Small intestine (tissue), 7 donors: ENCODE measurements at regions not wholly inside any gene's neighbourhood (a gene's known extent, or its start where the extent isn't known, plus 50 kb on each side); places are given as distances from the start of the nearest gene placed in this dataset.

ENCODE experiments used
- DNase-seq, 2 donors: peaks; one replicate each; pipeline versions ENCODE4 v3.0.0 to v3.0.0-alpha.2; 2013
- FAIRE-seq: peaks from 2 replicates; lab custom pipeline; 2012; peaks lifted over from hg19 to GRCh38; lab: Jason Lieb, UNC
- H3K27ac ChIP-seq, 3 donors: one replicate each; pipeline ENCODE4 v1.5.1; 2013; ENCODE audit warnings: low read length in 2 of 3, mild to moderate bottlenecking in 2 of 3, control low read depth in 1 of 3, inconsistent platforms in 1 of 3, low read depth in 1 of 3, moderate library complexity in 1 of 3
- H3K27me3 ChIP-seq, 3 donors: one replicate each; pipeline ENCODE4 v1.6.1; 2013; ENCODE audit warnings: low read length in 3 of 3, inconsistent platforms in 1 of 3; ENCODE audit not compliant: control insufficient read depth in 3 of 3, insufficient read depth in 3 of 3
- H3K36me3 ChIP-seq, 3 donors: one replicate each; pipeline ENCODE4 v1.6.1; 2013; ENCODE audit warnings: low read length in 3 of 3, inconsistent platforms in 1 of 3, low read depth in 1 of 3, mild to moderate bottlenecking in 1 of 3, moderate library complexity in 1 of 3; ENCODE audit not compliant: control insufficient read depth in 3 of 3, insufficient read depth in 2 of 3
- H3K4me1 ChIP-seq, 3 donors: one replicate each; pipeline ENCODE4 v1.6.1; 2013; ENCODE audit warnings: low read length in 2 of 3, inconsistent platforms in 1 of 3, low read depth in 1 of 3, mild to moderate bottlenecking in 1 of 3, moderate library complexity in 1 of 3; ENCODE audit not compliant: control insufficient read depth in 3 of 3, insufficient read depth in 2 of 3
- H3K4me3 ChIP-seq, 3 donors: one replicate each; pipeline ENCODE4 v1.5.1; 2013; ENCODE audit warnings: low read length in 3 of 3, control low read depth in 1 of 3, inconsistent platforms in 1 of 3, low read depth in 1 of 3, mild to moderate bottlenecking in 1 of 3, moderate library complexity in 1 of 3
- H3K9me3 ChIP-seq, 2 donors: one replicate each; pipeline ENCODE4 v1.6.1; 2013; ENCODE audit warnings: low read depth in 1 of 2, low read length in 1 of 2; ENCODE audit not compliant: control insufficient read depth in 2 of 2, insufficient read depth in 1 of 2
- WGBS, 3 donors: extraction: QIAGEN DNeasy Blood & Tissue Kit; methylation state at CpG; one replicate each; pipeline ENCODE4 v1.1.7; 2013; 5-methylcytosine and 5-hydroxymethylcytosine counted together
- donor health status: healthy with polysubstance abuse.
- donor health status: control.
- donor health status: control.
- donor health status: Bipolar disorder and iron deficiency.
- donor health status: healthy.

GRCh38 chr5:165526357-165526756 is 2020.9 kb downstream of the MAT2B start:
- 83 to 85% (median 83%) methylated on average over 3 of the region's 3 CpGs for WGBS, 3 donors
- H3K4me1 ChIP-seq, result no peaks in the 10 kb centered on the region
- no peak overlapping the region for H3K27ac ChIP-seq
- H3K9me3 ChIP-seq, result peaks cover 0 to 9% of the 10 kb centered on the region in 2 donors
- FAIRE-seq (no peak), DNase-seq (no peak)
- no peaks in the 10 kb centered on the region for H3K27me3 ChIP-seq
- no peaks in the 10 kb centered on the region for H3K36me3 ChIP-seq
- no peak overlapping the region for H3K4me3 ChIP-seq

DNA sequence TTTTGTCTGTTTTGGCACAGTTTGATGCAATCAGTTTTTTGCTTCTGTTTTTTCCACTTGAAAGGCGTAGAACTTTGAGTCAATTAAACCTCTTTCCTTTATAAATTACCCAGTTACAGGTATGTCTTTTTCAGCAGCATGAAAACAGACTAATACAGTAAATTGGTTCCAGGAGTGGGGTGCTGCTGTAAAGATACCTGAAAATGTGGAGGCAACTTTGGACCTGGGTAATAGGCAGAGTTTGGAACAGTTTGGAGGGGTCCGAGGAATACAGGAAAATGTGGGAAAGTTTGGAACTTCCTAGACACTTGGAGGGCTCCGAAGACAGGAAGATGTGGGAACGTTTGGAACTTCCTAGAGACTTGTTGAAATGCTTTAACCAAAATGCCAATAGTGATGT is 2022.2 kb downstream of the MAT2B start:
- Histone ChIP-seq H3K27me3 (no peaks in the 10 kb centered on the region), H3K4me3 (no peak overlapping the region), H3K9me3 (peaks cover 0 to 9% of the 10 kb centered on the region in 2 donors), H3K27ac (no peak overlapping the region), H3K36me3 (no peaks in the 10 kb centered on the region), H3K4me1 (no peaks in the 10 kb centered on the region)
- DNase-seq (no peak), FAIRE-seq (no peak)
- 77 to 81% (median 80%) methylated on average over 4 of the region's 4 CpGs for WGBS, 3 donors

DNA sequence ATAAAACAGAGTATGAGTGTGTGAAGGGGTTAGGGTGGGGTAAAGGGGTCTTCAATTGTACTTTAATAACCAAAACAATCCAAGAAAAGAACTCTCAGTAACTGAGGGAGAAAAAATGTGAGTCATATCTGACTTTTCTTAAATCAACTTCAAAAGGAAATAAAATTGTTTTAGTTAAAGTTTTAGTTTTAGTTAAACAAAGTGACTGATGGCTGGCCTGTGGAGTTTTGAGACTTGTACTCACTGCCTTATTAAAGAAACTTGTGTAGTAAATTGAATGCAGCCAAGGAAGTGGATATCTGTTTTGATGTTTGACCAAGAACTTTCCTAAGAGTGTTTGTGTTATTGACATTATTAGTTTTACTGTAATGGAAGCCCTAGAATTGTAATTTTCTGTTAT is 2032.6 kb downstream of the MAT2B start:
- Histone ChIP-seq H3K36me3 (no peaks in the 10 kb centered on the region), H3K27me3 (no peaks in the 10 kb centered on the region)

DNA sequence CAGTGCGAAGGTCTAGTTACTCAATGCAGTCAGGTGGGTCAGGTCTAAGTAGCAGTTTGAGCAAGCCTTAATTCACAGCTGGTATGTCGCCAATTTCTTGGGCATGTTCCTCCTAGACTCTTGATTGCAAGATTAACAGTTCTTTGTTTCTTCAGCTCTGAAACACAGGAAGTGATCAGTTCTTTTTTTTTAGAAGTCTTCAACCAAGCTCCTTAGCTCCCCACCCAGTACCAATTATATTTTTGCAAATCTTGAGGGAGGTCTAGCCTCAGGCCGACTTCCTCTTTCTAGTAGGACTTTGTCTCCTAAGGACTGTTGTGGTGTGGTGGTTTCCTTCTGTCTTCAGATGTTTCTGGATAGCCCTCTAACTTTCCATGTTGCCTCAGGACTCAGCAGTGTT is 2054.2 kb downstream of the MAT2B start:
- 70 to 81% (median 74%) methylated on average over 3 of the region's 3 CpGs for WGBS, 3 donors
- H3K27ac ChIP-seq, result no peak overlapping the region

More for the DNA sequence above, 2032.6 kb downstream of the MAT2B start:
- DNase-seq, result no peak
- H3K27ac ChIP-seq, result no peak overlapping the region
- no peaks in the 10 kb centered on the region for H3K9me3 ChIP-seq
- FAIRE-seq, result no peak
- H3K4me3 ChIP-seq, result no peak overlapping the region
- H3K4me1 ChIP-seq, result no peaks in the 10 kb centered on the region

DNA sequence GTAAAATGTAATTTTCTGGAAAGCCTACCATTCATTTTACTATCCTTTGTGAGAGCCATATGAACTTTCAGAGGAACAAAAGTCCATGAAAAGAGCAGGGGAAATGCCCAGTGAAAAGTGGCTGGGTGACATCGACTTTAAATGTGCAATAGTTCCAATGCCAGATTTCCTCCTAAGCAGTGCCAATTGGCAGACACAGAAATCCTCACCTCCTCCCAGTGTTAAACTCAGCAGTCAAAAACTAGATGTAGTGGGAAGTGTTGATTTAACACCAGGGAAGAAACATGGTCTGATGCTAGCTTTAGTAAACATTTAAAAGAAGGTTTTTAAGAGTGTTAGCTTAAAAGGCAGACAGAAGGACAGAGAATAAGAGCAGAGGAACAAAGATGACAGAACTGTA is 2055.2 kb downstream of the MAT2B start:
- Histone ChIP-seq H3K27me3 (no peaks in the 10 kb centered on the region), H3K36me3 (no peaks in the 10 kb centered on the region), H3K4me1 (no peaks in the 10 kb centered on the region), H3K27ac (no peak overlapping the region), H3K9me3 (no peaks in the 10 kb centered on the region), H3K4me3 (no peak overlapping the region)
- 80 to 90% (median 83%) methylated on average over 1 of the region's 1 CpG for WGBS, 3 donors
- DNase-seq (no peak), FAIRE-seq (no peak)

More for the DNA sequence above, 2054.2 kb downstream of the MAT2B start:
- H3K9me3 ChIP-seq, result no peaks in the 10 kb centered on the region
- no peaks in the 10 kb centered on the region for H3K4me1 ChIP-seq
- H3K27me3 ChIP-seq, result no peaks in the 10 kb centered on the region
- no peaks in the 10 kb centered on the region for H3K36me3 ChIP-seq
- no peak overlapping the region for H3K4me3 ChIP-seq
- DNase-seq (no peak), FAIRE-seq (no peak)

- 20 to 43% (median 26%) methylated on average over 4 of the region's 4 CpGs for WGBS, 3 donors
- H3K36me3 ChIP-seq, result no peaks in the 10 kb centered on the region
- no peak for FAIRE-seq
- no peak for DNase-seq
- peaks cover 0 to 6% of the 10 kb centered on the region in 2 donors for H3K9me3 ChIP-seq
- no peaks in the 10 kb centered on the region for H3K4me1 ChIP-seq
- H3K4me3 ChIP-seq, result no peak overlapping the region
- H3K27ac ChIP-seq, result no peak overlapping the region
- no peaks in the 10 kb centered on the region for H3K27me3 ChIP-seq
Measured at GRCh38 chr5:165565911-165566310, 2060.5 kb downstream of the MAT2B start.

- Histone ChIP-seq H3K36me3 (no peaks in the 10 kb centered on the region), H3K4me3 (no peak overlapping the region), H3K9me3 (peaks cover 0 to 12% of the 10 kb centered on the region in 2 donors), H3K4me1 (no peaks in the 10 kb centered on the region), H3K27ac (no peak overlapping the region), H3K27me3 (no peaks in the 10 kb centered on the region)
- WGBS, 3 donors, result 69 to 73% (median 71%) methylated on average over 7 of the region's 7 CpGs
- DNase-seq (no peak), FAIRE-seq (no peak)
Measured at GRCh38 chr5:165569551-165569950, 2064.1 kb downstream of the MAT2B start.

- no peaks in the 10 kb centered on the region for H3K4me1 ChIP-seq
- no peak overlapping the region for H3K4me3 ChIP-seq
- WGBS, 3 donors, result 67 to 76% (median 67%) methylated on average over 4 of the region's 4 CpGs
- peaks cover 0 to 12% of the 10 kb centered on the region in 2 donors for H3K9me3 ChIP-seq
- H3K27me3 ChIP-seq, result no peaks in the 10 kb centered on the region
- H3K27ac ChIP-seq, result no peak overlapping the region
- no peak for DNase-seq
- H3K36me3 ChIP-seq, result no peaks in the 10 kb centered on the region
- FAIRE-seq, result no peak
Measured at GRCh38 chr5:165573445-165573844, 2068.0 kb downstream of the MAT2B start.

- Histone ChIP-seq H3K9me3 (peaks cover 0 to 12% of the 10 kb centered on the region in 2 donors), H3K4me3 (no peak overlapping the region), H3K36me3 (no peaks in the 10 kb centered on the region), H3K27ac (no peak overlapping the region), H3K27me3 (no peaks in the 10 kb centered on the region), H3K4me1 (no peaks in the 10 kb centered on the region)
- 43 to 79% (median 62%) methylated on average over 2 of the region's 2 CpGs for WGBS, 3 donors
- no peak for FAIRE-seq
- DNase-seq, result no peak
Measured at GRCh38 chr5:165574100-165574499, 2068.7 kb downstream of the MAT2B start.
